Lower leg skin (tissue), 3 donors: ENCODE measurements at regions not wholly inside any gene's neighbourhood (a gene's known extent, or its start where the extent isn't known, plus 50 kb on each side); places are given as distances from the start of the nearest gene placed in this dataset.

Source experiments
- POLR2A ChIP-seq, 2 donors: fragments of 450-650 bp; IDR thresholded peaks; one replicate each; pipeline ENCODE4 v1.6.1; 2016 to 2017; ENCODE audit warnings: antibody characterized with exemption in 2 of 2, mild to moderate bottlenecking in 1 of 2, moderate library complexity in 1 of 2
- TF ChIP-seq, protein P1 (sequence below), 3 donors: fragments of 450-650 bp; IDR thresholded peaks; one replicate each; pipeline ENCODE4 v1.5.1; 2016; ENCODE audit warnings: antibody characterized with exemption in 3 of 3, mild to moderate bottlenecking in 3 of 3, moderate library complexity in 2 of 3

DNA sequence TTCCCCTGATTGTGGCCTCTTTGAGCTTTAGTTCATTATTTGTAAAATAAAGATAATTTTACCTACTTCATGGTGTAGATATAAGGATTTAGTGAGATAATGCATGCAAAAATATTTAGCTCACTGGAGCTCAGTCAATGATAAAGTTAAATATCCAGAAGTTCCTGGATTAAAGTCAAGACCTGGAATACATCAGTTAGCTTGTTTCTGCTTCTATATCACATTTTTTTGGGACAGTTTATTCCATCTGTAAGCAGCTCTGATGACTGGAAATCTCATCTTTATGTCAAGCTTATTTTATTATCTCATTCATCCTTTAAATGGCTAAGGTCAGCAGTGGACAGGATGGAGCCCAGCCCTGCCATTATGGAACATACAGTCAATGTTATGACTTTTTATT lies 152.0 kb downstream of the EVA1A start:
- TF ChIP-seq, protein P1, sequence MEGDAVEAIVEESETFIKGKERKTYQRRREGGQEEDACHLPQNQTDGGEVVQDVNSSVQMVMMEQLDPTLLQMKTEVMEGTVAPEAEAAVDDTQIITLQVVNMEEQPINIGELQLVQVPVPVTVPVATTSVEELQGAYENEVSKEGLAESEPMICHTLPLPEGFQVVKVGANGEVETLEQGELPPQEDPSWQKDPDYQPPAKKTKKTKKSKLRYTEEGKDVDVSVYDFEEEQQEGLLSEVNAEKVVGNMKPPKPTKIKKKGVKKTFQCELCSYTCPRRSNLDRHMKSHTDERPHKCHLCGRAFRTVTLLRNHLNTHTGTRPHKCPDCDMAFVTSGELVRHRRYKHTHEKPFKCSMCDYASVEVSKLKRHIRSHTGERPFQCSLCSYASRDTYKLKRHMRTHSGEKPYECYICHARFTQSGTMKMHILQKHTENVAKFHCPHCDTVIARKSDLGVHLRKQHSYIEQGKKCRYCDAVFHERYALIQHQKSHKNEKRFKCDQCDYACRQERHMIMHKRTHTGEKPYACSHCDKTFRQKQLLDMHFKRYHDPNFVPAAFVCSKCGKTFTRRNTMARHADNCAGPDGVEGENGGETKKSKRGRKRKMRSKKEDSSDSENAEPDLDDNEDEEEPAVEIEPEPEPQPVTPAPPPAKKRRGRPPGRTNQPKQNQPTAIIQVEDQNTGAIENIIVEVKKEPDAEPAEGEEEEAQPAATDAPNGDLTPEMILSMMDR (IDR thresholded peaks at IDR 0.05) = no peak
- no peak for TF ChIP-seq POLR2A (IDR thresholded peaks at IDR 0.05)
